ENCODE measurements at regions not wholly inside any gene's neighbourhood (a gene's known extent, or its start where the extent isn't known, plus 50 kb on each side); places are given as distances from the start of the nearest gene placed in this dataset.

GRCh38 chr20:40218316-40218969, 470.6 kb downstream of the MAFB start:
- no peak for TF ChIP-seq CTCF (IDR thresholded peaks at IDR 0.05)
- TF ChIP-seq EP300 (IDR thresholded peaks at IDR 0.05): no peak
- TF ChIP-seq POLR2A (IDR thresholded peaks at IDR 0.05): no peak

Measured in ovary (tissue), 3 donors.